ENCODE measurements at regions not wholly inside any gene's neighbourhood (a gene's known extent, or its start where the extent isn't known, plus 50 kb on each side); places are given as distances from the start of the nearest gene placed in this dataset.
A peak's percentile ranks its signal among the peaks of the same experiment; 100 is the strongest.

- no peaks in the 10 kb centered on the region for H3K27me3 Mint-ChIP-seq (ENCODE audit: low read depth)
- H3K4me3 Mint-ChIP-seq = no peak overlapping the region
- peaks cover 5% of the 10 kb centered on the region for H3K9me3 Mint-ChIP-seq
- TF ChIP-seq, protein P1, sequence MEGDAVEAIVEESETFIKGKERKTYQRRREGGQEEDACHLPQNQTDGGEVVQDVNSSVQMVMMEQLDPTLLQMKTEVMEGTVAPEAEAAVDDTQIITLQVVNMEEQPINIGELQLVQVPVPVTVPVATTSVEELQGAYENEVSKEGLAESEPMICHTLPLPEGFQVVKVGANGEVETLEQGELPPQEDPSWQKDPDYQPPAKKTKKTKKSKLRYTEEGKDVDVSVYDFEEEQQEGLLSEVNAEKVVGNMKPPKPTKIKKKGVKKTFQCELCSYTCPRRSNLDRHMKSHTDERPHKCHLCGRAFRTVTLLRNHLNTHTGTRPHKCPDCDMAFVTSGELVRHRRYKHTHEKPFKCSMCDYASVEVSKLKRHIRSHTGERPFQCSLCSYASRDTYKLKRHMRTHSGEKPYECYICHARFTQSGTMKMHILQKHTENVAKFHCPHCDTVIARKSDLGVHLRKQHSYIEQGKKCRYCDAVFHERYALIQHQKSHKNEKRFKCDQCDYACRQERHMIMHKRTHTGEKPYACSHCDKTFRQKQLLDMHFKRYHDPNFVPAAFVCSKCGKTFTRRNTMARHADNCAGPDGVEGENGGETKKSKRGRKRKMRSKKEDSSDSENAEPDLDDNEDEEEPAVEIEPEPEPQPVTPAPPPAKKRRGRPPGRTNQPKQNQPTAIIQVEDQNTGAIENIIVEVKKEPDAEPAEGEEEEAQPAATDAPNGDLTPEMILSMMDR (IDR thresholded peaks at IDR 0.05; ENCODE audit: unreplicated experiment) = no peak
- H3K4me1 Mint-ChIP-seq = peaks cover 51% of the 10 kb centered on the region
- H3K27ac Mint-ChIP-seq = peak overlapping the region; percentile 68
- H3K36me3 Mint-ChIP-seq = no peaks in the 10 kb centered on the region
- DNase-seq (ENCODE audit: low spot score in 2 of 2, unreplicated experiment in 2 of 2) = no peak
Observed at GRCh38 chr1:157239936-157240335, 101.7 kb upstream of the ETV3 start.

DNA sequence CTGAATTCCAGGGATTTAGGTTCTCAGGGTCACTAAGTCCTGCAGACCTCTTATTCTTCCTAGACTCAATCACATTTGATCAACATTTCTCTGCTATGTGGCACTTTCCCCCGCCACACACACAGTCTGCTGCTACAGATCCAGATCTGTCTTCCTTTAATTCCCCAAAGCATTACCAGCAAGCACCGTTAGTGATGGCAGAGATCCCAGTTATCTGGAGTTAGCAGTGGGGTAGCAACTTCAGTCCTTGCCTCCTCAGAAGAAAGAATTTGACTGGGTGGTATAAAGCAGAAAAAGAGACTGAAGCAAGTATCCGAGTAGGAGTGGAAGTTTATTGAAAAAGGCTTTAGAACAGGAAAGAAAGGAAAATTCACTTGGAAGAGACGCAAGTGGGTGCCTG, 100.4 kb upstream of the ETV3 start:
- DNase-seq (ENCODE audit: low spot score in 2 of 2, unreplicated experiment in 2 of 2) = no peak
- no peaks in the 10 kb centered on the region for H3K27me3 Mint-ChIP-seq (ENCODE audit: low read depth)
- H3K27ac Mint-ChIP-seq = peak overlapping the region; percentile 19
- H3K9me3 Mint-ChIP-seq = no peaks in the 10 kb centered on the region
- no peak overlapping the region for H3K4me3 Mint-ChIP-seq
- TF ChIP-seq, protein P1 (IDR thresholded peaks at IDR 0.05; ENCODE audit: unreplicated experiment) = no peak
- peaks cover 64% of the 10 kb centered on the region for H3K4me1 Mint-ChIP-seq
- no peaks in the 10 kb centered on the region for H3K36me3 Mint-ChIP-seq

DNA sequence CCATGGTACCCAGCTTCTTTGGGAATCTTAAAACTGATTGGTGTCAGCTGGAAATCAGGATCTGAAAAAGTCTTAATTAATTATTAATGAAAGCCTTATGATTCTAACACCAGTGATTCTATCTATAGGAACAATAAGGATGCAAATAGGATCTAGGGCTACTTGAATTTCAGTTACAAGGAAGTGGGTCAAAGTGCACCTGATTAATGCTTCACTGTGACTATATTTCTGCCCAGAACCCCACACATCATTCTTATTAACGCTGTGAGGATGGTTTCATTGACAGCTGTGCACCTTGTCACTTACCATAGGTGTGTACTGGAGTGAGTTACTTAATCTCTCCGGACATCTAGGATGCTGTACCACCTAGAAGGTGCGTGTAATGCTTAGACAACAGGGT, 99.8 kb upstream of the ETV3 start:
- TF ChIP-seq, protein P1 (IDR thresholded peaks at IDR 0.05; ENCODE audit: unreplicated experiment) = no peak
- Mint-ChIP-seq H3K4me3 (no peak overlapping the region), H3K27ac (no peak overlapping the region), H3K36me3 (peaks cover 1% of the 10 kb centered on the region), H3K9me3 (no peaks in the 10 kb centered on the region), H3K4me1 (peaks cover 70% of the 10 kb centered on the region), H3K27me3 (ENCODE audit: low read depth) (no peaks in the 10 kb centered on the region)
- DNase-seq (ENCODE audit: low spot score in 2 of 2, unreplicated experiment in 2 of 2) = no peak

- Mint-ChIP-seq H3K9me3 (no peaks in the 10 kb centered on the region), H3K4me3 (no peak overlapping the region), H3K4me1 (peaks cover 74% of the 10 kb centered on the region), H3K27ac (no peak overlapping the region), H3K27me3 (ENCODE audit: low read depth) (no peaks in the 10 kb centered on the region), H3K36me3 (peaks cover 1% of the 10 kb centered on the region)
- TF ChIP-seq, protein P1 (IDR thresholded peaks at IDR 0.05; ENCODE audit: unreplicated experiment) = no peak
- DNase-seq (ENCODE audit: low spot score in 2 of 2, unreplicated experiment in 2 of 2) = no peak
Observed at GRCh38 chr1:157237522-157237921, 99.3 kb upstream of the ETV3 start.

GRCh38 chr1:157236072-157236471, 97.9 kb upstream of the ETV3 start:
- Mint-ChIP-seq H3K27me3 (ENCODE audit: low read depth) (no peaks in the 10 kb centered on the region), H3K9me3 (no peaks in the 10 kb centered on the region), H3K36me3 (peaks cover 1% of the 10 kb centered on the region), H3K4me1 (peaks cover 82% of the 10 kb centered on the region), H3K27ac (peak overlapping the region; percentile 94), H3K4me3 (no peak overlapping the region)
- TF ChIP-seq, protein P1 (IDR thresholded peaks at IDR 0.05; ENCODE audit: unreplicated experiment) = no peak
- no peak for DNase-seq (ENCODE audit: low spot score in 2 of 2, unreplicated experiment in 2 of 2)

DNA sequence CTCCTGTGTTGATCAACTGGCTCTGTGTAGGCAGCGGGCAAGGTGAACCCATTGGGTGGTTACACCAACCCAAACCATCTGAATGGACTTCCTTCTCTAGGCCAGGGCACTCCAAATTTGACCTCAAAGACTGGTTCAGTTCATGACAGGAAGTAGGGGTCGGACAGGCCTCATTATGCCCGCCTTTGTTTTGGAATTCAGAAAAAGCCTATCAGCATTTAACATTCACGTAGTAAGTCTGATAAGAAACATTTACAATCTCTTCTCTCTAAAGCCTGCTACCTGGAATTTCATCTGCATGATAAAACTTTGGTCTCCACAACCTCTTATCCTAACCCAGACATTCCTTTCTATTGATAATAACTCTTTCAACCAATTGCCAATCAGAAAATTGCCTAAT, 97.1 kb upstream of the ETV3 start:
- Mint-ChIP-seq H3K27ac (peak overlapping the region; percentile 94), H3K9me3 (no peaks in the 10 kb centered on the region)

More for the DNA sequence above, 97.1 kb upstream of the ETV3 start:
- Mint-ChIP-seq H3K27me3 (ENCODE audit: low read depth) (no peaks in the 10 kb centered on the region), H3K4me1 (peaks cover 76% of the 10 kb centered on the region), H3K36me3 (peaks cover 1% of the 10 kb centered on the region), H3K4me3 (no peak overlapping the region)
- no peak for DNase-seq (ENCODE audit: low spot score in 2 of 2, unreplicated experiment in 2 of 2)
- TF ChIP-seq, protein P1 (IDR thresholded peaks at IDR 0.05; ENCODE audit: unreplicated experiment) = no peak
